NB4 (cell line): ENCODE measurements at regions not wholly inside any gene's neighbourhood (a gene's known extent, or its start where the extent isn't known, plus 50 kb on each side); places are given as distances from the start of the nearest gene placed in this dataset.

Experiments
- CTCF ChIP-seq: IDR thresholded peaks from one replicate; pipeline ENCODE4 v1.5.1; 2012; ENCODE audit warnings: low read depth, low read length
- MAX ChIP-seq: IDR thresholded peaks from 2 replicates; pipeline ENCODE4 v1.6.1; 2011; ENCODE audit warnings: low read depth, low read length
- MYC ChIP-seq: IDR thresholded peaks from 2 replicates; pipeline ENCODE4 v1.6.1; 2011; ENCODE audit warnings: low read depth, low read length
- POLR2A ChIP-seq: IDR thresholded peaks from 2 replicates; pipeline ENCODE4 v1.6.1; 2011; ENCODE audit warnings: mild to moderate bottlenecking; ENCODE audit not compliant: insufficient read length; ENCODE audit errors: extremely low read depth

GRCh38 chr3:89762405-89762804 lies 655.0 kb downstream of the EPHA3 start:
- TF ChIP-seq MAX (no peak), CTCF (no peak), POLR2A (no peak), MYC (no peak)
